ENCODE measurements at regions not wholly inside any gene's neighbourhood (a gene's known extent, or its start where the extent isn't known, plus 50 kb on each side); places are given as distances from the start of the nearest gene placed in this dataset.
"Not testable (repeated sequence)": the region's sequence is repeated elsewhere in the genome, so short reads cannot be mapped to it uniquely, and the experiment has no call there.

GRCh38 chr10:35783305-35783838 is 141.3 kb upstream of the FZD8 start:
- no peak for DNase-seq (ENCODE audit: low read depth)

GRCh38 chr10:35781643-35782035 is 139.5 kb upstream of the FZD8 start:
- DNase-seq (ENCODE audit: low read depth) = no peak

- no peak for DNase-seq (ENCODE audit: low read depth)
These were observed 139.0 kb upstream of the FZD8 start for GRCh38 chr10:35780970-35781642.

DNA sequence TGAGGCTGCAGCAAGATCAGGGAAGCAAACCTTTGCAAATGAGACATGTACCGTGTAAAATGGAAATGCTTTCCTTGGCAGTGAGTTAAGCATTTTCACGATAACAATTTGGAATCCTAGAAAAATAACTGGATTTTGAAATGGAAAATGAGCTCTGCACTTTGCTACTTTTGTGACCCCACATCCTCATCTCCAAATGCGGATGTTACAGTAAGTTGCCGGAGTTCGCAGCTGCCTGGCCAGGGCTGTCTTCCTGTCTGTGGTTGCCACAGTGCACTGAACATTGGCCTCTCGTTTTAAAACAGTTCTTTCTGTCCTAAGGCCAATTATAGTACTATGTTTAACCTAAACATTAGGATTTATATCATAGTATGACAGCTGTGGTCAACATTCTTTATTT is 136.2 kb upstream of the FZD8 start:
- no peak for DNase-seq (ENCODE audit: low read depth)

DNA sequence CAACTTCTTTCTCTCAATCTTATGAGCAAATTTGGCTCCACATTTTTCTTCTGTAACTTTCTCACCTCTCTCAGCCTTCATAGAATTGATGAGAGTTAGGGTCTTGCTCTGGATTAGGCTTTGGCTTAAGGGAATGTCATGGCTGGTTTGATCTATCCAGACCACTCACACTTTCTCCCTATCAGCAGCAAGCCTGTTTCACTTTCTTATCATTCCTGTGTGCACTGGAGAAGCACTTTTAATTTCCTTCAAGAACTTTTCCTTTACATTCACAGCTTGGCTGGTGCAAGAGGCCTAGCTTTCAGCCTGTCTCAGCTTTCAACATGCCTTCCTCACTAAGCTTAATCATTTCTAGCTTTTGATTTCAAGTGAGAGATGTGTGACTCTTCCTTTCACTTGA is 134.5 kb upstream of the FZD8 start:
- DNase-seq (ENCODE audit: low read depth) = not testable (repeated sequence)

GRCh38 chr10:35774109-35774508 is 132.0 kb upstream of the FZD8 start:
- no peak for DNase-seq (ENCODE audit: low read depth)

DNA sequence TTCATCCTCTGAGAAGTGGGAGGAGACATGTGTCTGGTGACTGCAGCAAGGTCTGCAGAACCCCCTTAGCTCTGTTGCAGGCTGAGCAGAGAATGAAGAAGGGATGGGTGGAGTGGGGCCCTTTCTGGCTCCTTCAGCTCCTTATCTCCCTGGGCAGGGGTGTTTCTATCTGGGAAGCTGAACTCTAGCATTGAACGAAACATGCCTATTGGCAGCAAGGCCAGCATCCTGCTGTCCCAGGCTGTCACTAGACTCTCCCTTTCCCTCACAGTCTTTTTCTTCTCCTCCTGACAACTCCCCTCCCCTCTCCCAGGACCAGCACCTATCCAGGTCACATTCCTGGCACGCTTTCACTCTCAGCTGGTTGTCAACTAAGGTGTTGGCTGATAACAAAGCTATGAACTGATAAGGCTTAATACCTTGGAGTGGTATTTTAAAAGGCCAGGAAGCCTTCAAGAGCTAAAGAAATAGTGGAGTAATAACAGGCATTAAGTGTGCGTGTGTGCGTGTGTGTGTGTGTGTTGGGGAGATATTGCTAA is 128.8 kb upstream of the FZD8 start:
- no peak for DNase-seq (ENCODE audit: low read depth)

- no peak for DNase-seq (ENCODE audit: low read depth)
These were observed 127.7 kb upstream of the FZD8 start for GRCh38 chr10:35769795-35770194.

GRCh38 chr10:35768731-35769130 is 126.6 kb upstream of the FZD8 start:
- DNase-seq (ENCODE audit: low read depth) = no peak

GRCh38 chr10:35768011-35768410 is 125.9 kb upstream of the FZD8 start:
- no peak for DNase-seq (ENCODE audit: low read depth)

DNA sequence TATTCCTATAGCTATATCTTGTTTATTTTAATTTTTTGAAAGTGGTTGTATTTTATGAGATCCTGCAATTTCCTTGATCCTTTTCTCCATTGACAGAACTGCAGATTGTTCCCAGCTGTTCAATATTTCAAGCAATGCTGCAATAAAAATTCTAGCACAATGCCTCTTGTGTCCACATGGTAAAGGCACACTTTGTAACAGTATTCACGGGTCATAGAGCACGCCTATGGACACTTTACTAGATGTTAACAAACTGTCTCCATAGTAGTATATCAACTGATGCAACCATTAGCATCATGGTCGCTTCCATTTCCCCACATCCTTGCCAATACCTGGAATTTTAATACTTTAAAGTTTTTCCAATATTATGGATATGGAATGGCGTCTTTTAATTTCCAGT is 123.9 kb upstream of the FZD8 start:
- DNase-seq (ENCODE audit: low read depth) = no peak

DNA sequence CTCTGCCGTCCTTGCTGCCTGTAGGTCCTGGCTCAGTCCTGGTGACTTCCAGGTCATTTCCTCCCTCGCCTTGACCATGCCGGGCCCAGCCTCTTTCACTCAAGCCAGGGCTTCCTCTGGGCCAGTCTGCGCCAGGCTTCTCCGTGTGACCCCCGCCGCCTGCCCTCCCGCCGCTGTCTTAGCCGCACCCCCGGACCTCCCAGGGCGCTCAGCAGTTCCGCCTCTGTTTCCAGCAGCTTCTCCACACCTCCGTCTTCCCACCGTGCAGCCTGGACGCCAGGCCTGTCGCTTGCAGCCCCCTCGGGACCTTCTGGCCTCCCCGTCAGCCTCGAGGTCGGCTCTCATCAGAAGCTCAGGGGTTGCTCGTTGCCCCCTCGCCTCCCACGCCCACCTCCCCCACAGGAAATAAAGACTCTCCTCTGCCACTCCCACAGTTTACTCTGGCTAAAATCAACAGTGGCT is 123.0 kb upstream of the FZD8 start:
- DNase-seq (ENCODE audit: low read depth) = no peak

- DNase-seq (ENCODE audit: low read depth) = no peak
These were observed 120.4 kb upstream of the FZD8 start for GRCh38 chr10:35762311-35763030.

- DNase-seq (ENCODE audit: low read depth) = no peak
These were observed 116.0 kb upstream of the FZD8 start for GRCh38 chr10:35758076-35758475.

- no peak for DNase-seq (ENCODE audit: low read depth)
These were observed 112.4 kb upstream of the FZD8 start for GRCh38 chr10:35754519-35754918.

DNA sequence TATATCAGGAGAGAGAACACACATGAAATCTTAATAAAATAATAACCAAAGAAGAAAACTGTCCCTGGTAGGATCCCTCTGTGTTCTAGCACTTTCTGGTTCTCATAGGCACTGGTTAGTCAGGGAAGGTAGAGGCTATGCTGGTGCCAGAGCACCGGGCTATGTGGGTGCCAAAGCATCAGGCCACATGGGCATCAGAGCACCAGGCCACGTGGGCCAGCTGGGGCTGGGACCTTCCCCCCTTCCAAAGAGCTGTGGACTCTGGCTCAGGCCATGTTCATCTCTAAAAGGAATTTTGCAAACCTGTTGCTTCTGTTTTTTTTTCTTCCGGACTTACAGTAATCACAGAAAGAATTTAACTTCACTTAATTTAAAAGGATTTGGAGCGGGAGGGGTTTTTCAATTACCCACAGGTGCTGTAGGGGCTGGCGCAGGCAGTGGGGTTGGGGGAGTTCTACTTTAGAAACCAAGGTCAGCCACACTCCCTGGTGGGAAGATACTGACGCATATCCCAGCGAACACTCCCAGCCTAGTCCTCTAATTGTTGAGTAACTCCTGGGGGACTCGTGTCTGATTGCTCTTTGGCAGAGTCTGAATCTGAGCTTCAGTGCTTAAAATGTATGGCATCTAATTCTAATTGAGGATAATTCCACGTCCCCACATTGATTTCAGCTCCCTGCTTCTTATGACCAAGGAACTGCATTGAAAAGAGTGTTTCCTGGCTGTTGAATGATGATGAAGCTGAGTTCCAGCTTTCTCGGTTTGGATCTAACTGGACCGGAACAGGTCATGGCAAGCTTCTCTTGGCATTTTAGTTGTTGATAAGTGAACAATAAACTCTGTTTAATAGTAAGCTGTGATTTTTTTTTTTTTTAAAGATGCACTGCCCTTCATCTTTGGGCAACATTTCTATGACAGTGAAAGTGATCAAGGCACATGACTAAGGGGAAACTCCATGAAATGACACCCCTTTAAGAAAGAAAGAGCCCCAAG is 110.7 kb upstream of the FZD8 start:
- no peak for DNase-seq (ENCODE audit: low read depth)

DNA sequence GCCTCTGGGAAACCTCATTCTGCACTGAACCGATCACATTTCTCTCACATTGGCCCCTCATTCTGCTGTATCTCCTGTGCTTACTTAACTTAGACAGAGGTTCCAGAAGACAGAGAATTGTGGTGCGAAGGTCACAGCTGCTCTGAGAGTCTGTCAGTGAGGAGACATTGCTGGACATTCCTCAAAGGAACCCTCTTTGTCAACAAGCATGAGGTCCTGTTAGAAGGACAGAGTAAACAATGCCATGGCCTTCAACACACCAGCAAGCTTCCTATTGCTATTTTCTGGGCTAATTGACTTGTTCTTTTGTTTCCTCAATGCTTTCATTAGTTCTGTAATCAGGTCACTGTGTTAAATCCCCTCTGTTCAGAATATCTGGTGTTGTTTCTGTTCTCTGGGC is 109.3 kb upstream of the FZD8 start:
- no peak for DNase-seq (ENCODE audit: low read depth)

GRCh38 chr10:35749230-35749629 is 107.1 kb upstream of the FZD8 start:
- no peak for DNase-seq (ENCODE audit: low read depth)

DNA sequence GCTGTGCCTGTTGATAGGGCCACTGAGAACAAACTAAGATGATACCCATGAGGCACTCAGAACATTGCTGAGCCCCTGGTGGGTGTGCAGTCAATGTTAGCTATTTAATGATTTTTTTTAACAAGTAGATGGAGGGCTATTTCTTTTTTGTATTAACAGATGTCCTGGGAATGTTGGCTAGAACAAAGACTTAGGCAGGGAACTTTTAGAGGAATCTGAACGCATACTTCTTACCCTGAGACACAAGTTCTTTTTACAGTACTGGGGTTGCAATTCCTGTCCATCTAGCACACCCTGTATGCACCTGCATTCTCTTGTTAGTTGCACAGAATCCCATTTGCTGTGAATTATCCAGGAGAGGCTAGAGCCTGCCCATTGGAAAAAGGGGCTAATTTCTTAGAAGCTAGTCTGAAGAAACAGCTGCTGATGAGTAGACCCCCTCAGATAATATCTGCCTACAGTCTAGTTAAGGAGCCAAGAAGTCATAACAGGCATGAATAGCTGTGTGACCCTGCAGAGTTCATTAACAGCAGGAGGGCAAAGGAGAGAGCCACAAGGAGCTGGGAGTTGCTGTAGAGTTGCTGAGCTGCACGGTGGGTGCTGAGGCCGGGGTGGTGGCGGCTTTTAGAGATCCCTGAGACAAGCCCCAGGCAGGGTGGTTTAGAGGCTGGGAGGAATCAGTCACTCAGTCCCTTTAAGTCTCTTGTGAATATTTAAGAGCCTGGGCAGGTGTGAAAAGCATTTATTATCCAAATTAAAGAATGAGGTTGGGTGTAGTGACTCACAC is 103.7 kb upstream of the FZD8 start:
- no peak for DNase-seq (ENCODE audit: low read depth)

DNA sequence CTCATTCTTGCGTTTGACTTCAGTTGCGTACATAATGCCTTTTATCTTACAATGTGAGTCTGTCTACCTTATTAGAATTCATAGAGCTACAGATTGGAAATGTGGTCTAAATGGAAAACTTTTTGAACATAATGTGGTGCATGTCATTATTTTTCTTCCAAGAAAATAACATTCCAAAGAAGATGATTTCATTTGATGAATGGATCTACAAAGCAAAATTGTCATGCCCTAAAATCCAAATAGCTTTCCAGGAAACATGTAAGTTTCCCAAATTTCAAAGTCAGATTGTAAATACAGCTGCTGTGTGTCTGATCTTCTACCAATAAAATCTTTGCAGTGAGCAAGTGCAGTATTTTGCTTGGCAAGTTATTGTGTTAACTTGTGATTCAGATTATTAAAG is 101.8 kb upstream of the FZD8 start:
- no peak for DNase-seq (ENCODE audit: low read depth)

GRCh38 chr10:35743351-35743750 is 101.3 kb upstream of the FZD8 start:
- DNase-seq (ENCODE audit: low read depth) = no peak

All from stimulated activated CD8-positive, alpha-beta memory T cell treated with anti-CD3 and anti-CD28 coated beads, Interleukin-12 subunit alpha, Interleukin-12 subunit beta, amount 100 ng/mL, for 1 hour (primary cell).